ENCODE measurements at regions not wholly inside any gene's neighbourhood (a gene's known extent, or its start where the extent isn't known, plus 50 kb on each side); places are given as distances from the start of the nearest gene placed in this dataset.
A peak's percentile ranks its signal among the peaks of the same experiment; 100 is the strongest.

GRCh38 chr13:62305756-62306155 is 890.1 kb upstream of the PCDH20 start:
- WGBS (ENCODE audit: insufficient coverage, insufficient replicate concordance, low lambda C conversion rate, missing lambda C conversion rate), result 3% methylated on average over 2 of the region's 3 CpGs
- ChIA-PET POLR2A (no interaction called here), CTCF (interaction anchor here (1.1 kb wide), 1 partner anchor 9 kb away, joined by 3 read pairs; no protein-coding TSS in a partner anchor), RAD21 (ENCODE audit: unreplicated experiment) (interaction anchor here (0.6 kb wide), 1 partner anchor 96 kb away, joined by 3 read pairs; no protein-coding TSS in a partner anchor), SMC1A (ENCODE audit: uncharacterized antibody, unreplicated experiment) (interaction anchor here (1.0 to 2.2 kb wide), 4 partner anchors 13 to 185 kb away, joined by 3 to 9 read pairs (median 6); no protein-coding TSS in a partner anchor)
- no peaks in the 10 kb centered on the region for H3K79me2 ChIP-seq (ENCODE audit: control insufficient read depth, insufficient read depth, low read length)
- in situ Hi-C loops (cut with MboI) (no loop called here), intact Hi-C loops (cut with micrococcal nuclease; ENCODE audit: unreplicated experiment) (loop anchor here (5.0 kb wide), 1 partner anchor 98 kb away; no protein-coding TSS in a partner anchor)
- TF ChIP-seq MEF2A (IDR thresholded peaks at IDR 0.05; ENCODE audit: insufficient read depth, low read depth, low read length) (peak; percentile 74; the same call in 1 of the 2 replicates), BCL3 (IDR thresholded peaks at IDR 0.05; ENCODE audit: borderline replicate concordance, insufficient read depth, low read depth, low read length, poor library complexity, severe bottlenecking) (no peak), MEF2B (IDR thresholded peaks at IDR 0.05; ENCODE audit: partially characterized antibody, poor library complexity, severe bottlenecking) (peak; percentile 15), NFIC (IDR thresholded peaks at IDR 0.05; ENCODE audit: low read depth, low read length) (0 out of 2 replicates have a peak, but pooled peaks have one; percentile 30), ZZZ3 (IDR thresholded peaks at IDR 0.05; ENCODE audit: control insufficient read depth, insufficient read length, low read depth) (no peak), PKNOX1 (IDR thresholded peaks at IDR 0.05) (0 out of 2 replicates have a peak, but pooled peaks have one; percentile 25), FOXM1 (IDR thresholded peaks at IDR 0.05; ENCODE audit: low read depth, low read length) (0 out of 2 replicates have a peak, but pooled peaks have one; percentile 59), RAD21 (IDR thresholded peaks at IDR 0.05; ENCODE audit: insufficient read depth, low read depth, low read length) (0 out of 2 replicates have a peak, but pooled peaks have one; percentile 9), E4F1 (IDR thresholded peaks at IDR 0.05; ENCODE audit: borderline replicate concordance, partially characterized antibody) (no peak)
- ATAC-seq (peak; percentile 95), FAIRE-seq (no peak), DNase-seq (ENCODE audit: low read depth, low spot score) (peak; percentile 51)
- peak overlapping the region; percentile 85 for H3K4me2 ChIP-seq (ENCODE audit: control insufficient read depth, insufficient read depth)
- H3K27ac ChIP-seq (ENCODE audit: control insufficient read depth, insufficient read depth), result peak overlapping the region; percentile 69
- peaks cover 12% of the 10 kb centered on the region for H3K4me1 ChIP-seq (ENCODE audit: control insufficient read depth, insufficient read depth, low read length)
- peak overlapping the region; percentile 13; the same call in 1 of the 2 replicates for H3K4me3 ChIP-seq
- peak overlapping the region; percentile 71 for H2AFZ ChIP-seq (ENCODE audit: control insufficient read depth, low read depth, low read length)
- H4K20me1 ChIP-seq (ENCODE audit: control insufficient read depth, insufficient read depth), result no peaks in the 10 kb centered on the region
- H3K36me3 ChIP-seq (ENCODE audit: control insufficient read depth in 2 of 2, insufficient read depth in 2 of 2, low read length in 1 of 2), result no peaks in the 10 kb centered on the region
- no peak overlapping the region for H3K9ac ChIP-seq (ENCODE audit: control insufficient read depth, insufficient read depth, low read length)
- BruUV-seq (replicated peaks), result no TSS peak
- H3K27me3 ChIP-seq (replicated peaks in 1 of 2; ENCODE audit: control insufficient read depth in 2 of 2, insufficient read depth in 2 of 2, low read length in 1 of 2), result no peaks in the 10 kb centered on the region
- H3K9me3 ChIP-seq (replicated peaks; ENCODE audit: control insufficient read depth, insufficient read depth, low read length), result no peaks in the 10 kb centered on the region
